ENCODE measurements at regions not wholly inside any gene's neighbourhood (a gene's known extent, or its start where the extent isn't known, plus 50 kb on each side); places are given as distances from the start of the nearest gene placed in this dataset.

DNA sequence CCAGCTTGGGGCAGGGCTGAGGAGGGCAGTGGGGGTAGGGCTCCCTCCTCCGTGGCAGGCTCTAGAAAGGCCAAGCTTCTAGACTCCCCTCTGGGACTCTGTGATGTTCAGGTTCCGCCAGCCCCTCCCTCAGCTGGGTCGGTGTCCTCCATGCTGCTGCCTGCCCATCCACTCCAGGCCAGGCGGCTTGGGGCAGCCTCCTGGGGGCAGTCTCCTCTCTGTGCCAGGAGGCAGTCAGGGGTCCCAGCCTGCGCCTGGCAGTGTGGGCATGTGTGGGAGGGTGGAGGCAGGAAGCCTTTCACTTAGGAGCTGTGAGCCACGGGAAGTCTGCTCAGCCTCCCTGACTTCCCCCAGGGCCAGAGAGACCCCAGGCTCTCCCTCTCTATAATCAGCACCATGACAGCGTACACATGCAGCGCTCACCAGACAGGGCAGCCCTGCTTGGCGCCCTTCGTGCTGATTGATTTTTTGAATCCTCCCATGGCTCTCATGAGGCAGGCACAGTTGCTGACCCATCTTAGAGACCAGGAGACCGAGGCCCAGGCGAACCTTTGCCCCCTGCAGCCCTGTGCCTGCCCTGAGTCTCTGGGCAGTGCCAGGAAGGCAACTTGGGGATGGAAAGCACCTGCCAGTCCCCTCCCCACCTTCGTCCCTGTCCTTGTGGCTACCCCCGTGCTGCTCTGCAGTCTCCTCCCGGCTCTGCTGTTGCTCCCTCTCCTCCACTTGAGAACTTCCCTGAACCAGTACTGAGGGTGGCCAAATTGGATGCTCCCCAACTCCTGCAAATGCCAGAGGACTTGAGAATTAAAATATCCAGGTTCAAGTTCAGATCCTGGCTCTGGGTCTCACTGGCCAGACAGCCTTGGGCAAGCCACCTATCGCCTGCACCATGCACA is 234.7 kb upstream of the GSE1 start:
- no peak for DNase-seq (ENCODE audit: low spot score)
- TF ChIP-seq, protein P1, sequence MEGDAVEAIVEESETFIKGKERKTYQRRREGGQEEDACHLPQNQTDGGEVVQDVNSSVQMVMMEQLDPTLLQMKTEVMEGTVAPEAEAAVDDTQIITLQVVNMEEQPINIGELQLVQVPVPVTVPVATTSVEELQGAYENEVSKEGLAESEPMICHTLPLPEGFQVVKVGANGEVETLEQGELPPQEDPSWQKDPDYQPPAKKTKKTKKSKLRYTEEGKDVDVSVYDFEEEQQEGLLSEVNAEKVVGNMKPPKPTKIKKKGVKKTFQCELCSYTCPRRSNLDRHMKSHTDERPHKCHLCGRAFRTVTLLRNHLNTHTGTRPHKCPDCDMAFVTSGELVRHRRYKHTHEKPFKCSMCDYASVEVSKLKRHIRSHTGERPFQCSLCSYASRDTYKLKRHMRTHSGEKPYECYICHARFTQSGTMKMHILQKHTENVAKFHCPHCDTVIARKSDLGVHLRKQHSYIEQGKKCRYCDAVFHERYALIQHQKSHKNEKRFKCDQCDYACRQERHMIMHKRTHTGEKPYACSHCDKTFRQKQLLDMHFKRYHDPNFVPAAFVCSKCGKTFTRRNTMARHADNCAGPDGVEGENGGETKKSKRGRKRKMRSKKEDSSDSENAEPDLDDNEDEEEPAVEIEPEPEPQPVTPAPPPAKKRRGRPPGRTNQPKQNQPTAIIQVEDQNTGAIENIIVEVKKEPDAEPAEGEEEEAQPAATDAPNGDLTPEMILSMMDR (IDR thresholded peaks at IDR 0.05; ENCODE audit: extremely low read depth, insufficient read depth, missing control alignments), result no peak
- in situ Hi-C loops (cut with MboI; ENCODE audit: low pct_unique_long_range_greater_than_20kb, low sequenced_read_pairs, unreplicated experiment), result no loop called here

DNA sequence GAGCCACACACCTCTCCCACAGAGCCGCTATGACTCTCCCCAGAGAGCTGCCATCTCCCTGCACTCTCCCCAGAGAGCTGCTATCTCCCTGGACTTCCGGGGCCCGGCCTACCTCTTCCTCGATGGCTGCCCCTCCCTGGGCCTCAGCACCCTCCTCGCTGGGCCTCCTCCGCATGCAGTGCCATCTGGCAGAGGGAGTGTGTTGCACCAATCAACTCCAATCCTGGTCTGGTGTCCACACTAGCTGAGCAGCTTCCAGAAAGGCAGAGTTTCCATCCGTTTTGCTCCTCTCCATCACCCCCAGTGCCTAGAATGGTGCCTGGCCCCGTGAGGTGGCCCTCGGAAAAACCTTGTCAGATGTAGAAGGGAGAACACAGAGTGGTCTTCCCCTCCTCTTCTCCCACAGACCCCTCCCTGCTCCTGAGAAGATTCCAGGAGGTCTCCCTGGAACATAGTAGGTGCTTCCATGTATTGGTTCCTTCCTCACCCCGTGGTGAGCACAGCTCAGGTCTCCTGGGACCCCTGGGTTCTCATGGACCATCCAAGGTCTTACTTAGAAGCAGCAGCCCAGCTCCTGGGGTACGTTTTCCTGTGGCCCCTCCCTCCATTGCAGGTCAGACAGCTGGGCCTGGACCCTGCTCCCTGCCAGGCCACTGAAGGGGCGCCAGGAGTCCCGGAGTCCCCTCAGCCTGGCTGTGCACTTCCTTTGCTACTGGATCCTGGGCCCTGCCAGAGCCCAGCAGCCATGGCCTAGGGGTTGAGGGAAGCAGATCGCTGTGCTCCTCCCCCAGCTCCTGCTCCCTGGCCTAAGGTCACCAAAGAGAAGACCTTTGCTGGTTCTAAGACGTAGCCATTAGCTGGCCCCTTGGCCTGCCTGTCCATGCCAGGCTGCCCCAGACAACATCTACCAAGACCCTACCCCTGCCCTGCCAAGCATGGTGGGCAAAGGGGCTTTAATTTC is 233.8 kb upstream of the GSE1 start:
- in situ Hi-C loops (cut with MboI; ENCODE audit: low pct_unique_long_range_greater_than_20kb, low sequenced_read_pairs, unreplicated experiment), result no loop called here
- TF ChIP-seq, protein P1 (IDR thresholded peaks at IDR 0.05; ENCODE audit: extremely low read depth, insufficient read depth, missing control alignments), result no peak
- DNase-seq (ENCODE audit: low spot score), result no peak

GRCh38 chr16:85380002-85380395 is 233.1 kb upstream of the GSE1 start:
- TF ChIP-seq, protein P1 (IDR thresholded peaks at IDR 0.05; ENCODE audit: extremely low read depth, insufficient read depth, missing control alignments), result no peak
- no peak for DNase-seq (ENCODE audit: low spot score)
- in situ Hi-C loops (cut with MboI; ENCODE audit: low pct_unique_long_range_greater_than_20kb, low sequenced_read_pairs, unreplicated experiment), result no loop called here

- DNase-seq (ENCODE audit: low spot score), result no peak
- in situ Hi-C loops (cut with MboI; ENCODE audit: low pct_unique_long_range_greater_than_20kb, low sequenced_read_pairs, unreplicated experiment), result no loop called here
- TF ChIP-seq, protein P1 (IDR thresholded peaks at IDR 0.05; ENCODE audit: extremely low read depth, insufficient read depth, missing control alignments), result no peak
Observed at GRCh38 chr16:85380905-85381737, 232.0 kb upstream of the GSE1 start.

- TF ChIP-seq, protein P1 (IDR thresholded peaks at IDR 0.05; ENCODE audit: extremely low read depth, insufficient read depth, missing control alignments), result no peak
- DNase-seq (ENCODE audit: low spot score), result no peak
- in situ Hi-C loops (cut with MboI; ENCODE audit: low pct_unique_long_range_greater_than_20kb, low sequenced_read_pairs, unreplicated experiment), result no loop called here
Observed at GRCh38 chr16:85381738-85382592, 231.2 kb upstream of the GSE1 start.
